ENCODE measurements at regions not wholly inside any gene's neighbourhood (a gene's known extent, or its start where the extent isn't known, plus 50 kb on each side); places are given as distances from the start of the nearest gene placed in this dataset.

DNA sequence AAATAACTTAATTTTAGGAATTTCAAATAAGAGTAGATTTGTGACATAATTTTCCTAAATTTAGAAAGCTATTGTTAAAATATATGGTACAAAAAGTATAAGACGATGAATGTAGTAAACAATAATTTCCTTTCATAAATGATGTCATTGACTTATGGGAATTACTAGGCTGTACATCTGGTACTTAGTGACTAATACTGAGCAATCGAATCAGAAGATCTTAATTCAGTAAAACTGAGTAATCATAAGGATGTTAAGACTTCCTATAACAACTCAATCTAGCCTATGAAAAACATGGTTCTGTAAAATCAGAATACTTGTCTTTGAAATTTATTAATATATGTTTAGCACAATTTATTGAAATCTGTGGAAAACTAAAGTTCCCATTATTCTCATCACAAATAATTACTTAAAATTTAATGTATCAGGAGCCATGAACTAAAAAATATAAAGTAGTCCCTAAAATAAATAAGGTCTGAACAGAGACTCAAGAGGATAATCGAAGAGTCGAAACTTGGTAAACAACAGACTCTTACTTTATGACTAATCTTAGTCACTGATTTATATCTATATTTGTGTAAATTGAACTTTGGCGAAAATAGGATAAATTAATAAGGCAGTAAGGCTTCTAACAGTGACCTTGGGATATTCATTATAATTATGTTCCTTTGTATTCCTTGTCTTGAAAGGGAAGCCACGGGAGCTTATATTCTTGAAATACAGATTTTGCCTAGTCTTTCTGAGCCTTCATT, 142.1 kb downstream of the HGF start:
- TF ChIP-seq, protein P1, sequence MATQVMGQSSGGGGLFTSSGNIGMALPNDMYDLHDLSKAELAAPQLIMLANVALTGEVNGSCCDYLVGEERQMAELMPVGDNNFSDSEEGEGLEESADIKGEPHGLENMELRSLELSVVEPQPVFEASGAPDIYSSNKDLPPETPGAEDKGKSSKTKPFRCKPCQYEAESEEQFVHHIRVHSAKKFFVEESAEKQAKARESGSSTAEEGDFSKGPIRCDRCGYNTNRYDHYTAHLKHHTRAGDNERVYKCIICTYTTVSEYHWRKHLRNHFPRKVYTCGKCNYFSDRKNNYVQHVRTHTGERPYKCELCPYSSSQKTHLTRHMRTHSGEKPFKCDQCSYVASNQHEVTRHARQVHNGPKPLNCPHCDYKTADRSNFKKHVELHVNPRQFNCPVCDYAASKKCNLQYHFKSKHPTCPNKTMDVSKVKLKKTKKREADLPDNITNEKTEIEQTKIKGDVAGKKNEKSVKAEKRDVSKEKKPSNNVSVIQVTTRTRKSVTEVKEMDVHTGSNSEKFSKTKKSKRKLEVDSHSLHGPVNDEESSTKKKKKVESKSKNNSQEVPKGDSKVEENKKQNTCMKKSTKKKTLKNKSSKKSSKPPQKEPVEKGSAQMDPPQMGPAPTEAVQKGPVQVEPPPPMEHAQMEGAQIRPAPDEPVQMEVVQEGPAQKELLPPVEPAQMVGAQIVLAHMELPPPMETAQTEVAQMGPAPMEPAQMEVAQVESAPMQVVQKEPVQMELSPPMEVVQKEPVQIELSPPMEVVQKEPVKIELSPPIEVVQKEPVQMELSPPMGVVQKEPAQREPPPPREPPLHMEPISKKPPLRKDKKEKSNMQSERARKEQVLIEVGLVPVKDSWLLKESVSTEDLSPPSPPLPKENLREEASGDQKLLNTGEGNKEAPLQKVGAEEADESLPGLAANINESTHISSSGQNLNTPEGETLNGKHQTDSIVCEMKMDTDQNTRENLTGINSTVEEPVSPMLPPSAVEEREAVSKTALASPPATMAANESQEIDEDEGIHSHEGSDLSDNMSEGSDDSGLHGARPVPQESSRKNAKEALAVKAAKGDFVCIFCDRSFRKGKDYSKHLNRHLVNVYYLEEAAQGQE (IDR thresholded peaks at IDR 0.05; ENCODE audit: insufficient read depth in 1 of 2, low read depth in 2 of 2, low read length in 2 of 2) = no peak
- TF ChIP-seq SIN3A (IDR thresholded peaks at IDR 0.05; ENCODE audit: borderline replicate concordance, insufficient read depth, low read length) (no peak), FOXP2 (optimal IDR thresholded peaks at IDR 0.05; ENCODE audit: borderline replicate concordance, extremely low read depth, extremely low read length, insufficient read depth) (no peak), POLR2AphosphoS5 (IDR thresholded peaks at IDR 0.05; ENCODE audit: low read depth, low read length) (no peak; the same call in 1 of the 2 replicates), TAF1 (IDR thresholded peaks at IDR 0.05; ENCODE audit: borderline replicate concordance, insufficient read depth, low read length) (no peak)

DNA sequence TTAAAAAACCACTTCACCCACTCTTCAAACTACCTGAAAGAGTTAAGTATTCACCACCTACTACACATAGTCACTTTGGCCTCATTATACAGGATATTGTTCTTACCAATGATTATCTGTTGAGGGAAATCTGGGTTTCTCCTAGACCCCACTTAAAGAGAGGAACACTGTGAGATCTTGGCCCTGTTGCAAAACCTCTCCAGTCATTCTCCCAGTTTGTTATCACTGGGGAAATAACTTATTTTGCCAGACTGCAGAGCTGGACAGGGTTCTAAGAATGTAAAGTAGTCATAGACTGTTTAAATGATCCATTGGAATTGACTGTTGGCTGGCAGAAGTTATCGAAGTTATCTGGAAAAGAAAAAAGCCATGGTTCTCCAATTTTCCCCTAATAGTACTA, 143.8 kb downstream of the HGF start:
- TF ChIP-seq, protein P1 (IDR thresholded peaks at IDR 0.05; ENCODE audit: insufficient read depth in 1 of 2, low read depth in 2 of 2, low read length in 2 of 2) = peak in 1 of 2 experiments; percentile 60; a peak in 2 of 4 replicates
- no peak for TF ChIP-seq FOXP2 (optimal IDR thresholded peaks at IDR 0.05; ENCODE audit: borderline replicate concordance, extremely low read depth, extremely low read length, insufficient read depth)

GRCh38 chr7:81624650-81625631, 144.9 kb downstream of the HGF start:
- TF ChIP-seq SIN3A (IDR thresholded peaks at IDR 0.05; ENCODE audit: borderline replicate concordance, insufficient read depth, low read length) (no peak), POLR2AphosphoS5 (IDR thresholded peaks at IDR 0.05; ENCODE audit: low read depth, low read length) (no peak), FOXP2 (optimal IDR thresholded peaks at IDR 0.05; ENCODE audit: borderline replicate concordance, extremely low read depth, extremely low read length, insufficient read depth) (no peak), TAF1 (IDR thresholded peaks at IDR 0.05; ENCODE audit: borderline replicate concordance, insufficient read depth, low read length) (no peak)
- TF ChIP-seq, protein P1 (IDR thresholded peaks at IDR 0.05; ENCODE audit: insufficient read depth in 1 of 2, low read depth in 2 of 2, low read length in 2 of 2) = no peak

- TF ChIP-seq, protein P1 (IDR thresholded peaks at IDR 0.05; ENCODE audit: insufficient read depth in 1 of 2, low read depth in 2 of 2, low read length in 2 of 2) = no peak
- no peak for TF ChIP-seq POLR2AphosphoS5 (IDR thresholded peaks at IDR 0.05; ENCODE audit: low read depth, low read length)
- TF ChIP-seq FOXP2 (optimal IDR thresholded peaks at IDR 0.05; ENCODE audit: borderline replicate concordance, extremely low read depth, extremely low read length, insufficient read depth) = no peak
- TF ChIP-seq SIN3A (IDR thresholded peaks at IDR 0.05; ENCODE audit: borderline replicate concordance, insufficient read depth, low read length) = no peak
- no peak for TF ChIP-seq TAF1 (IDR thresholded peaks at IDR 0.05; ENCODE audit: borderline replicate concordance, insufficient read depth, low read length)
These were observed 145.7 kb downstream of the HGF start for GRCh38 chr7:81624021-81624592.

Data from PFSK-1 (cell line).